SK-N-MC (cell line): ENCODE measurements at regions not wholly inside any gene's neighbourhood (a gene's known extent, or its start where the extent isn't known, plus 50 kb on each side); places are given as distances from the start of the nearest gene placed in this dataset.

ENCODE experiments used
- EZH2 ChIP-seq: fragments of 200-600 bp; sonication (generic); IDR thresholded peaks from one replicate; pipeline ENCODE4 v1.6.1; 2017; ENCODE audit warnings: antibody characterized with exemption
- FOXP2 ChIP-seq: optimal IDR thresholded peaks from 2 replicates; pipeline ENCODE3; 2011; ENCODE audit warnings: mild to moderate bottlenecking, moderate library complexity; ENCODE audit not compliant: insufficient read depth; ENCODE audit errors: extremely low read length, control extremely low read depth
- POLR2AphosphoS5 ChIP-seq: IDR thresholded peaks from 2 replicates; pipeline ENCODE4 v1.6.1; 2012; ENCODE audit warnings: mild to moderate bottlenecking, low read depth, low read length, borderline replicate concordance

DNA sequence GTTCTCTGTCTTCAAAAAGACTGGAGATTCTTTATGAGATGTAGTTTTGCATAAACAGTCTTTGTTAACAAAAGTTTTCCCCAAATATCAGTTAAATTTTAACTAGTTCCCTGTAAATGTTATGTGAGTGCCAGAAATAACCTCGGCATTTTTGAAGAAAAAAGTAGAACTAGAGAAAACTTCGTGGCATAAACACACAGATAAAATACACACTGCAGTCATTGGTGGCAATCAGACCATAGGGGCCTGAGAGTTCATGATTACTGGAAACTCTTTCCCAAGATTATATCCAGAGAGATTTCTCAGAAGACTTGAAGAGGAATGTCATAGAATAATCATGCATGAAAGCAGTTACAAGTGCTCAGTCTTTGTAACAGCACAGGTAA lies 190.0 kb downstream of the MZT1 start:
- TF ChIP-seq EZH2 (no peak), POLR2AphosphoS5 (no peak), FOXP2 (no peak)
